RPMI7951 (cell line): ENCODE measurements at regions not wholly inside any gene's neighbourhood (a gene's known extent, or its start where the extent isn't known, plus 50 kb on each side); places are given as distances from the start of the nearest gene placed in this dataset.
A peak's percentile ranks its signal among the peaks of the same experiment; 100 is the strongest.

Source experiments
- DNase-seq: peaks from one replicate; pipeline ENCODE4 v3.0.0-alpha.2; 2012; ENCODE audit warnings: low read depth

- DNase-seq, result peak; percentile 71
Observed at GRCh38 chr3:30495172-30496065, 111.0 kb upstream of the TGFBR2 start.

DNA sequence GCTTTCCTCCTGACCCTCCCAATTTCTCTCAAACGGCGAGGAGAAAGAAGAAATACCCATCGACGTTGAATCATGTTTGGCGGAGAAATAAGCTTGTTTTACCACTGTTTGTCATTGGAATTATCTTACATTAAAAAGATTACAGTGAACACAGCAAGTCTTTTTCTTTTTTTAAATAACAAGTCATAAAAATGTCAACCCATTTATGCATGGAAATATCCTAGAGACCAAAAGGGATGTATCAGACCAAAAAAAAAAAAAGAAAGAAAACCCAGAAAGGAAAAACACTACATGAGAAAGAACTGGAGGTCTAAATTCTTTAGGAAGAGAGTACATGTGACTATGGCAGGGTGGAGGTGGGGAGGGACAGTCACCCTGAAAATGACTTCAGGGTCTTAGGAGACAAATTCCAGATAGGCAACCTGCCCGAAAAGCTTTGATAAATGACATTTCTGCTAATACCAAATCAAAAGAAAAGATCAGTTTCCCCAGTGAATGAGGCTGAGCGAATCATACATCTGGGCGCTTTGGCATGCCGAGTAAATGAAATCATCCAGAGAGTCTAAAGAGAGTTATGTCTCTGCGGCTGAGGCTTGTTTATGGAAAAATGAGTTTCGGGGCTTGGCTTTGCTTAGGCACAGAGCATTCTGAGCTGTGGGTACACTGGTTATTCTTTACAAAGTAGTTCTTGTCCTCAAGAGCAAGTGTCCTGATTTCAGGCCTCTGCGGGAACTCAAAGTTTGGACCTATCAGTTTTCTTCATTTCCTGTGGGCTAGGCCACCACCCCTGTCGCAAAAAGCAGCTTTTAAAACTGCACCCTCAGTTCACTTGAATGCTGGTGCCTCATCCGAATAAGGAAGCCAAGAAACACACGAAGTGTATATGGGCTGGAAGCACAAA, 110.1 kb upstream of the TGFBR2 start:
- DNase-seq, result peak; percentile 80

- DNase-seq, result no peak
Observed at GRCh38 chr3:30498587-30498967, 107.8 kb upstream of the TGFBR2 start.

DNA sequence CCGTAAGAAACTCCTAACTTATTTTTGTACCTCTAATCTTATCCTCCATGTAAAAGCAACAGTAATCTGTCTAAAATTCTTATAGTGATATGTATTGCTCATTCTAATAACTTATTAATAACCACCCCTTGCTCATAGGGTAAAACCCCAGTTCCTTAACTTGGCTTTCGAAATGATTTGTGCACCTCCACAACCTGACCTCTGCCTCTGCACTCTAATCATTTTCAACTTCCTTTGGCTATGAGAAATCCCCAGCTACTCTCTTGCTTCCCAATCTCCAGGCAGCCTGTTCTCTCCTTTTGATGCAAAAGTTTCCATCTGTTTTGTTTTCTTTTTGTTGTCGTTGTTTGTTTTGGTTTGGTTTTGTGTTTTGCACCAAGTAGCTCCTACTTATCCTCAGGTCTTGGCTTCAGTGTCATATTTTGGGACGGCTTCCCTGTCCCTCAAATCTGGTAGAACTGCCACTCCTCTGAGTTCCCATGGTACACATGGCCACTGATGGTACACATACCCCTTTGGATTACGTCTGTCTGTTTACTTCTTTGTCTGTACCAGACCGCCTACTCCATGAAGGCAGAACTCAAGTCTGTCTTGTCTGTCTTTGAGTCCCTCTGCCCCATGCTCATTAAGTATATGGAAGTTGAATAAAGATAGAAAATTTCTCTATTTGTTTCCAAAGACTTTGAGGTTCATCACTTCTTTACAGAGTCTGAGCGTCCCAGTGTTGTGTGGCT, 105.6 kb upstream of the TGFBR2 start:
- DNase-seq, result no peak

- DNase-seq, result no peak
Observed at GRCh38 chr3:30501526-30501925, 104.9 kb upstream of the TGFBR2 start.

GRCh38 chr3:30502051-30502741, 104.2 kb upstream of the TGFBR2 start:
- no peak for DNase-seq

- DNase-seq, result no peak
Observed at GRCh38 chr3:30502742-30503073, 103.7 kb upstream of the TGFBR2 start.

- DNase-seq, result no peak
Observed at GRCh38 chr3:30503446-30503845, 103.0 kb upstream of the TGFBR2 start.

GRCh38 chr3:30504939-30505338, 101.5 kb upstream of the TGFBR2 start:
- no peak for DNase-seq

- DNase-seq, result no peak
Observed at GRCh38 chr3:30505866-30506520, 100.4 kb upstream of the TGFBR2 start.

- no peak for DNase-seq
Observed at GRCh38 chr3:30508339-30508738, 98.1 kb upstream of the TGFBR2 start.

GRCh38 chr3:30510596-30510995, 95.8 kb upstream of the TGFBR2 start:
- DNase-seq, result no peak

DNA sequence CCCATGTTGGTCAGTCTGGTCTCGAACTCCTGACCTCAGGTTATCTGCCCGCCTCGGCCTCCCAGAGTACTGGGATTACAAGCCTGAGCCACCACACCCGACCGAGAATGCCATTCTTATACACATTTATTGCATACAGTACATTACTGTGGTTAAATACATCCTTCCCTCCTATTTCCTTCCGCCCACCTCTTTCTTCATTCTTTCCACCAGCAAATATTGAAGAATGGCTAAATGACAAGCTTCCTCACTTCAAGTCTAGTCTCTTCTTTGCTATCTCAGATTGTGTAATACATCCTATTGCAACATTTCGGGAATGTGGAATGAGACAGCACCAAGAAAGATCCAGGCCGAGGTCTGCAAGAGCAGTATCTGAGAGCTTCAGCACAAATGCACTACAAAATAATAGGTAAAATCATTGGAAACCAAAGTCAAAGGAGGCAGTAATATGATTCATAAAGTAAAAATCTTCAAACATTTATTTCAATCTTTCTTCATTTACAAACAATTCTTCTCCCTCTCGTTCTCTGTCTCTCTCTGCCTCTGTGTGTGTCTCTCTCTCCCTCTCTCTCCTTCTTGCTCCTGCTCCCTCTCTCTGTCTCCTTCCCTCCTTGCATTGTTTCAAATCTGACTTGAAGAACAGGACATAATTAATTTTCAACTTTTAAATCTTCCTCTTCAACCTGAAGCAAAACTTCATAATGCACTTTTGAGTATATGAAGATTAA, 94.7 kb upstream of the TGFBR2 start:
- DNase-seq, result peak; percentile 94

DNA sequence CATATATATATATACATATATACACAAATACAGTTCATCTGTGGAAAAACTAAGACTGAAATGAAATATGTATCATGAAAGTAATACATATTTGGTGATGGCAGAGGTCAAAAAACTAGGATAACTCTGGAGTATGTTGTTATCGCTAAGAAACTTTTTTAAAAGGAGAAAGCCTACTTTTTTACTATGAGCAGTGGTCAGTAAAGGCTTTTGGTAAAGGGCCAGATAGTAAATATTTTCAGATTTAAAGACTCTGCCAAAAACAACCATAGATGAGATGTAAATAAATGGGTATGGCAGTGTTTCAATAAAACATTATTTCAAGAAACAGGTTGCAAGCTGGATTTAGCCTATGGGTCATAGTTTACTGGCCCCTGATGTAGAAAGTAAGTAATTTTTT, 93.8 kb upstream of the TGFBR2 start:
- DNase-seq, result no peak

GRCh38 chr3:30513374-30514152, 92.8 kb upstream of the TGFBR2 start:
- DNase-seq, result no peak

DNA sequence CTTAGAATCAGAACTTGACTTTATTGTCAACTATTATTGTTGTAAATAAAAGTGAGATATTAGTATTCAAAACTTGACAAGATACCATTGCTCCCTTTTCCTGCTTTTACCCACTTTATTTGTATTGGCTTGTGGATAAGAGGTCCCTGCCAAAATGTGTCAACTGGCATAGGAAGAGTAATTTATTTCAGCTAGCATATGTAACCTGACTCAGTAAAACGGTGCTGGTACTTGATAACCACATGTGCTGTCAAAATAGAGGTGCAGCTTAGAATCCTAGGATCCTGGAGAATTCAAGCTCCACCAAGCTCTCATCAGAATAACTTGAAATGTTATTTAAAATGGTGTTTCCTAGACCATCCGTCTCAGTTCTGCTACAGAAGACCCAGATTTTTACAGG, 90.2 kb upstream of the TGFBR2 start:
- peak; percentile 71 for DNase-seq

DNA sequence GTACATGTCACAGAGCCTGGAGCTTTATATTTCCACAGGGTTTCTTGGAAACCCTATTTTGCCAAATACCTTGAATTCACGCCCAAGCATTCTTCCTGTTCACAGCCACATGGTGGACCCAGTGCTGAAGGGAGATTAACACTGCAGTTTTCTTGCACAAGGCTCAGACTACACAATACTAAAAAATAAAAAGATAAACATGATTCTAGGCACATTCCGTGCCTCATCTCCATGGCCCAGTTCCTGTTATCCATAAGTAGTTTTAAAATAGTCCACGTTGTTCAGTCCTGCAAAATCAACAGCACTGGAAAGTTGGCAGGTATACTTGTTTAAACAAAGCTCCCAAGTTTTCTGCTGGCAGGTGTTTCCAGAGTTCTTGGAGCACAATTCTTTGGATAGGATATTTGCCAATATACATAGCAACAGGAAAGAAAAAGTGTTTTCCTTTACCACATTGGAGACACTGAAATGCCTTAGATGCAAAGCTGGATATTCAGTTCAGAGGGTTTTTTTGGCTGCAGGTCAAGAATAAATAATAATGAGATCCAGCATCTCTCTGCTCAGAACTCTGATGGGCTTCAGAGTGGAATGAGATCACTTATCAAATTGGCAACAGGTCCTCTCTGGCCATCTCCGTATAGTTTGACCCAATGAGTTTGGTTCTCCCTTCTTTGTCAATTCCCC, 88.1 kb upstream of the TGFBR2 start:
- no peak for DNase-seq

- DNase-seq, result no peak
Observed at GRCh38 chr3:30518872-30519271, 87.5 kb upstream of the TGFBR2 start.

GRCh38 chr3:30520699-30521098, 85.7 kb upstream of the TGFBR2 start:
- no peak for DNase-seq
